Panc1 (cell line): ENCODE measurements at regions not wholly inside any gene's neighbourhood (a gene's known extent, or its start where the extent isn't known, plus 50 kb on each side); places are given as distances from the start of the nearest gene placed in this dataset.

Experiments used
- CTCF ChIP-seq: fragments of 450-650 bp; IDR thresholded peaks from 2 replicates; pipeline ENCODE4 v1.5.1; 2017; ENCODE audit warnings: mild to moderate bottlenecking
- POLR2AphosphoS5 ChIP-seq: IDR thresholded peaks from 2 replicates; pipeline ENCODE4 v1.6.1; 2012; ENCODE audit warnings: mild to moderate bottlenecking, low read depth, low read length, moderate library complexity

DNA sequence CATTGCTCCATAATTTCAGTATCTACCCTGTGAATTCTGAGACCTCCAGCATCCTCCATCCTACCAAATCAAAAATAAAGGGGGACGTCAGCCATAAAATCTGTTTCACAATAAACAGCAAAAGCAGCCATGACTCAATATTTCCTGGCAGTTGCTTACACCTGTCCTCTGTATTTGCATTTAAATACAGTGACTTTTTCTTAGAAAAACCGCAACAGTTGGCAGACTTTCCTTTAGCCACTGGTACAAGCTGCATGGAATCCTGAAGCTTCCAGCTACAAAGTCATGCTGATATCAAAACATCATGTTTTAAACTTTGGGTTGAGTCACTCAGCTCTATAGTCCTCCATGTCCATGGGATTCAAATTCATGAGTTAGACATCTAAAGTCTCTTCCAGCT, 278.0 kb upstream of the KAZN start:
- TF ChIP-seq CTCF (no peak), POLR2AphosphoS5 (no peak)
